Ovary (tissue), 7 donors: ENCODE measurements at regions not wholly inside any gene's neighbourhood (a gene's known extent, or its start where the extent isn't known, plus 50 kb on each side); places are given as distances from the start of the nearest gene placed in this dataset.
"Not testable (repeated sequence)": the region's sequence is repeated elsewhere in the genome, so short reads cannot be mapped to it uniquely, and the experiment has no call there.

Experiments
- DNase-seq, 5 donors: peaks; one replicate each; pipeline ENCODE4 v3.0.0-alpha.2; 2019 to 2020
- H3K27ac ChIP-seq, 2 donors: fragments of 200-600 bp; one replicate each; pipeline versions ENCODE4 v1.5.1 to v1.8.0; 2019 to 2022
- H3K27me3 ChIP-seq: fragments of 200-600 bp; one replicate; pipeline ENCODE4 v1.8.0; 2022
- H3K36me3 ChIP-seq: fragments of 200-600 bp; sonication (generic); one replicate; pipeline ENCODE4 v1.5.1; 2019
- H3K4me1 ChIP-seq: one replicate; pipeline ENCODE4 v1.8.1; 2013; ENCODE audit warnings: mild to moderate bottlenecking, moderate library complexity; ENCODE audit not compliant: insufficient read depth
- H3K4me3 ChIP-seq: fragments of 200-600 bp; sonication (generic); one replicate; pipeline ENCODE4 v1.5.1; 2017
- H3K9me3 ChIP-seq, 2 donors: fragments of 200-600 bp in 1 of 2; sonication (generic) in 1 of 2; one replicate each; pipeline versions ENCODE4 v1.5.1 to v1.8.1; 2013 to 2019; ENCODE audit warnings: mild to moderate bottlenecking in 1 of 2, moderate library complexity in 1 of 2
- CTCF ChIP-seq, 3 donors: fragments of 450-650 bp in 2 of 3; fragments of 200-600 bp in 1 of 3; IDR thresholded peaks; one replicate each; pipeline versions ENCODE4 v1.5.1 to v1.8.0; 2016 to 2022; ENCODE audit warnings: antibody characterized with exemption in 3 of 3, mild to moderate bottlenecking in 1 of 3
- EP300 ChIP-seq: sonication (generic); formaldehyde crosslinking; IDR thresholded peaks from one replicate; pipeline ENCODE4 v1.6.1; 2017; ENCODE audit warnings: antibody characterized with exemption
- POLR2A ChIP-seq: fragments of 450-650 bp; IDR thresholded peaks from one replicate; pipeline ENCODE4 v1.6.1; 2017; ENCODE audit warnings: antibody characterized with exemption, mild to moderate bottlenecking, moderate library complexity
- WGBS, 3 donors: extraction: QIAGEN DNeasy Blood & Tissue Kit in 1 of 3; methylation state at CpG; one replicate each; pipeline versions ENCODE4 v1.1.5 to v1.1.7; 2013 to 2017; 5-methylcytosine and 5-hydroxymethylcytosine counted together
- intact Hi-C, 4 donors: fragments of 100-400 bp; cut with DNase I; formaldehyde crosslinking; loops; one replicate each; pipeline versions ENCODE4 v1.11.0 to v1.15.1; 2022 to 2023
- donor health status: DM: no; HTN: no; CAD: no; lungs with moderate emphysema.
- donor health status: DM: no; HTN: no; CAD: no.
- donor health status: Bipolar disorder and iron deficiency.
- donor health status: DM: no; HTN: no; CAD: no.
- donor health status: DM: yes; HTN: yes; CAD: no.

GRCh38 chr2:212892193-212892592 is 259.2 kb downstream of the IKZF2 start:
- H3K4me3 ChIP-seq, result no peak overlapping the region
- WGBS, 3 donors, result 5 to 15% (median 5%) methylated on average over 3 of the region's 3 CpGs
- intact Hi-C loops, result no loop called here
- no peak for DNase-seq
- TF ChIP-seq EP300 (no peak), CTCF (IDR thresholded peaks at IDR 0.05) (no peak), POLR2A (no peak)
- no peaks in the 10 kb centered on the region for H3K36me3 ChIP-seq
- no peak overlapping the region for H3K27ac ChIP-seq
- no peaks in the 10 kb centered on the region for H3K4me1 ChIP-seq
- H3K27me3 ChIP-seq, result peaks cover 3% of the 10 kb centered on the region
- H3K9me3 ChIP-seq, result no peaks in the 10 kb centered on the region

GRCh38 chr2:212891580-212891979 is 259.8 kb downstream of the IKZF2 start:
- DNase-seq, result no peak
- Histone ChIP-seq H3K9me3 (no peaks in the 10 kb centered on the region), H3K4me3 (no peak overlapping the region), H3K36me3 (no peaks in the 10 kb centered on the region), H3K27ac (no peak overlapping the region), H3K27me3 (peaks cover 3% of the 10 kb centered on the region), H3K4me1 (no peaks in the 10 kb centered on the region)
- intact Hi-C loops, result no loop called here
- 62 to 69% (median 63%) methylated on average over 2 of the region's 2 CpGs for WGBS, 3 donors
- TF ChIP-seq CTCF (IDR thresholded peaks at IDR 0.05), result no peak
- no peak for TF ChIP-seq EP300
- TF ChIP-seq POLR2A, result no peak

GRCh38 chr2:212882626-212883025 is 268.8 kb downstream of the IKZF2 start:
- no peak overlapping the region for H3K27ac ChIP-seq
- 74 to 81% (median 74%) methylated on average over 2 of the region's 2 CpGs for WGBS, 3 donors
- intact Hi-C loops, result no loop called here
- no peak overlapping the region for H3K4me3 ChIP-seq
- H3K4me1 ChIP-seq, result no peaks in the 10 kb centered on the region
- DNase-seq, result no peak
- no peaks in the 10 kb centered on the region for H3K36me3 ChIP-seq
- no peaks in the 10 kb centered on the region for H3K27me3 ChIP-seq
- no peak for TF ChIP-seq POLR2A
- no peak for TF ChIP-seq EP300
- no peak for TF ChIP-seq CTCF (IDR thresholded peaks at IDR 0.05)
- no peaks in the 10 kb centered on the region for H3K9me3 ChIP-seq

GRCh38 chr2:212876556-212876955 is 274.9 kb downstream of the IKZF2 start:
- H3K27ac ChIP-seq, H3K9me3 ChIP-seq, intact Hi-C loops, H3K27me3 ChIP-seq, H3K36me3 ChIP-seq, H3K4me1 ChIP-seq, H3K4me3 ChIP-seq, DNase-seq: not testable (repeated sequence)
- 88 to 93% (median 89%) methylated on average over 6 of the region's 6 CpGs for WGBS, 3 donors

GRCh38 chr2:212875950-212876349 is 275.5 kb downstream of the IKZF2 start:
- H3K27ac ChIP-seq, H3K36me3 ChIP-seq, H3K9me3 ChIP-seq, H3K27me3 ChIP-seq, H3K4me1 ChIP-seq, intact Hi-C loops, DNase-seq, H3K4me3 ChIP-seq: not testable (repeated sequence)
- WGBS, 3 donors, result 74 to 83% (median 76%) methylated on average over 5 of the region's 5 CpGs

GRCh38 chr2:212873256-212873655 is 278.2 kb downstream of the IKZF2 start:
- no peak overlapping the region for H3K27ac ChIP-seq
- no peaks in the 10 kb centered on the region for H3K27me3 ChIP-seq
- no peaks in the 10 kb centered on the region for H3K36me3 ChIP-seq
- intact Hi-C loops, result no loop called here
- TF ChIP-seq POLR2A (no peak), CTCF (IDR thresholded peaks at IDR 0.05) (no peak), EP300 (no peak)
- no peak overlapping the region for H3K4me3 ChIP-seq
- whole genome bisulfite sequencing, 3 donors, result 79 to 83% (median 81%) methylated on average over 2 of the region's 2 CpGs
- no peaks in the 10 kb centered on the region for H3K4me1 ChIP-seq
- no peak for DNase-seq
- no peaks in the 10 kb centered on the region for H3K9me3 ChIP-seq
